SH-SY5Y (cell line): ENCODE measurements at regions not wholly inside any gene's neighbourhood (a gene's known extent, or its start where the extent isn't known, plus 50 kb on each side); places are given as distances from the start of the nearest gene placed in this dataset.

Experiments
- GATA2 ChIP-seq: IDR thresholded peaks from 2 replicates; pipeline ENCODE4 v1.6.1; 2011; ENCODE audit warnings: mild to moderate bottlenecking, low read depth, low read length
- GATA3 ChIP-seq: IDR thresholded peaks from 2 replicates; pipeline ENCODE4 v1.6.1; 2011; ENCODE audit warnings: low read depth, mild to moderate bottlenecking, low read length, moderate library complexity

- TF ChIP-seq GATA2: no peak
- TF ChIP-seq GATA3: no peak
Measured at GRCh38 chr1:57727121-57727520, 303.3 kb upstream of the DAB1 start.
